ENCODE measurements at regions not wholly inside any gene's neighbourhood (a gene's known extent, or its start where the extent isn't known, plus 50 kb on each side); places are given as distances from the start of the nearest gene placed in this dataset.

DNA sequence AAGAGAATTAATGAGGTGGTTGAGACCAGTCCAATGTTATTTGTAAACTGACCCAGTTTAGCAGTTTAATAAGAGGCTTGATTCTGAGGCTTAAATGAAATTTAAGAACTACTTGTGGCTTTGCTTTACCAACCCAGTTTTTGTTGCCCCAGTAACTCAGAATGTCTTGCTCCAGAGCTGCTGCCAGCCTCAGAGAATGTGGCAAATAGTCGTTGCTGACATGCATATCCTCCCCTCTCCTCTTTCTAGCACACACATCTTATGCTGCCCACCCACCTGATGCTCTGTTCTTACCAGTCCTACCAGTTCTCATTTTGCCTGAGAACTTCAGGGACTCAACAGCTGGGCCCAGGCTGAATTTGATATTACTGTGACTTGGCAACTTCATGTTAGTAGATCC lies 92.4 kb upstream of the TSC22D2 start (continued):
- TF ChIP-seq FOSL1 (tag; conservative IDR thresholded peaks at IDR 0.05) (no peak), ZKSCAN8 (CRISPR knock-in tag; IDR thresholded peaks at IDR 0.05) (no peak), ZNF445 (CRISPR knock-in tag; IDR thresholded peaks at IDR 0.05; ENCODE audit: low read depth) (no peak), MAZ (CRISPR knock-in tag; conservative IDR thresholded peaks at IDR 0.05 in 1 of 2, IDR thresholded peaks at IDR 0.05 in 1 of 2) (no peak), NR2C2 (CRISPR knock-in tag; IDR thresholded peaks at IDR 0.05) (no peak), NR2C2 (tag; IDR thresholded peaks at IDR 0.05) (no peak)
- TF ChIP-seq, protein P1, sequence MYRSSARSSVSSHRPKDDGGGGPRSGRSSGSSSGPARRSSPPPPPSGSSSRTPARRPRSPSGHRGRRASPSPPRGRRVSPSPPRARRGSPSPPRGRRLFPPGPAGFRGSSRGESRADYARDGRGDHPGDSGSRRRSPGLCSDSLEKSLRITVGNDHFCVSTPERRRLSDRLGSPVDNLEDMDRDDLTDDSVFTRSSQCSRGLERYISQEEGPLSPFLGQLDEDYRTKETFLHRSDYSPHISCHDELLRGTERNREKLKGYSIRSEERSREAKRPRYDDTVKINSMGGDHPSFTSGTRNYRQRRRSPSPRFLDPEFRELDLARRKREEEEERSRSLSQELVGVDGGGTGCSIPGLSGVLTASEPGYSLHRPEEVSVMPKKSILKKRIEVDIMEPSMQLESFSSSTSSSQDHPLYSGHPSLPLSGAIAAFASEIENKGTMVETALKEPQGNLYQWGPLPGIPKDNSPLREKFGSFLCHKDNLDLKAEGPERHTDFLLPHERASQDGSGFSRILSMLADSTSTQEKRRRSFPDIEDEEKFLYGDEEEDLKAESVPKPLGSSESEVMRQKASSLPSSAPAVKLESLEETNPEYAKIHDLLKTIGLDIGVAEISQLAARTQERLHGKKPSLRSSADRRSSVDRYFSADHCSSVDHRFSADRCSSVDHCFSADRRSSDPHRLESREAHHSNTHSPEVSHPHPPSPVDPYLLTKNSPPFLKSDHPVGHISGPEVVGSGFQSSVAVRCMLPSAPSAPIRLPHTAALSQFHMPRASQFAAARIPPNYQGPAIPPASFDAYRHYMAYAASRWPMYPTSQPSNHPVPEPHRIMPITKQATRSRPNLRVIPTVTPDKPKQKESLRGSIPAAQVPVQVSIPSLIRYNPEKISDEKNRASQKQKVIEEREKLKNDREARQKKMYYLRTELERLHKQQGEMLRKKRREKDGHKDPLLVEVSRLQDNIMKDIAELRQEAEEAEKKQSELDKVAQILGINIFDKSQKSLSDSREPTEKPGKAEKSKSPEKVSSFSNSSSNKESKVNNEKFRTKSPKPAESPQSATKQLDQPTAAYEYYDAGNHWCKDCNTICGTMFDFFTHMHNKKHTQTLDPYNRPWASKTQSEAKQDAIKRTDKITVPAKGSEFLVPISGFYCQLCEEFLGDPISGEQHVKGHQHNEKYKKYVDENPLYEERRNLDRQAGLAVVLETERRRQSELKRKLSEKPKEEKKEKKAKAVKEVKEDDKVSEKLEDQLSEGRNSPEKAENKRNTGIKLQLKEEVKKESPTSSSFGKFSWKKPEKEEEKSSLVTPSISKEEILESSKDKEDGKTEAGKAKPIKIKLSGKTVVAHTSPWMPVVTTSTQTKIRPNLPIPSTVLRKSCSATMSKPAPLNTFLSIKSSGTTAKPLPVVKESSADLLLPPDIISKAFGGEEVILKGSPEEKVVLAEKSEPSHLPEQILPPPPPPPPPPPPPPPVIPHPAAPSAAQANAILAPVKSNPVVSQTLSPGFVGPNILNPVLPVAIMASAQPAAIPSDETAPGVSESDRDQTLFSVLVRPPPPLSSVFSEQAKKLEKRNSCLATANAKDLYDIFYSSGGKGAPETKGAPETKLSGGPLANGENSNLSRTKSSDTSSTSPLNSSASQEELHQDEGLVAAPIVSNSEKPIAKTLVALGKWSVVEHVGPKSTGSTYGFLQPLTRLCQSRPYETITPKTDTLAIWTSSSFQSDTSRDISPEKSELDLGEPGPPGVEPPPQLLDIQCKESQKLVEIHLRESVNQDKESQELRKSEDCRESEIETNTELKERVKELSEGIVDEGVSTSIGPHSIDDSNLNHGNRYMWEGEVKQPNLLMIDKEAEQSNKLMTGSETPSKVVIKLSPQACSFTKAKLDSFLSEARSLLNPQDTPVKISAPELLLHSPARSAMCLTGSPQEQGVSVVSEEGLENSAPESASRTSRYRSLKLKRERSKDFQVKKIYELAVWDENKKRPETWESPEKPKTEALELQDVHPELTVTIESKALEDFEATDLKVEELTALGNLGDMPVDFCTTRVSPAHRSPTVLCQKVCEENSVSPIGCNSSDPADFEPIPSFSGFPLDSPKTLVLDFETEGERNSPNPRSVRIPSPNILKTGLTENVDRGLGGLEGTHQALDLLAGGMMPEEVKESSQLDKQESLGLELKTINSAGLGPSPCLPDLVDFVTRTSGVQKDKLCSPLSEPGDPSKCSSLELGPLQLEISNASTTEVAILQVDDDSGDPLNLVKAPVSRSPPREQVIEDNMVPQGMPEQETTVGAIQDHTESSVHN (IDR thresholded peaks at IDR 0.05; ENCODE audit: borderline replicate concordance in 1 of 2, low read depth in 1 of 2) = no peak
- TF ChIP-seq, protein P2, sequence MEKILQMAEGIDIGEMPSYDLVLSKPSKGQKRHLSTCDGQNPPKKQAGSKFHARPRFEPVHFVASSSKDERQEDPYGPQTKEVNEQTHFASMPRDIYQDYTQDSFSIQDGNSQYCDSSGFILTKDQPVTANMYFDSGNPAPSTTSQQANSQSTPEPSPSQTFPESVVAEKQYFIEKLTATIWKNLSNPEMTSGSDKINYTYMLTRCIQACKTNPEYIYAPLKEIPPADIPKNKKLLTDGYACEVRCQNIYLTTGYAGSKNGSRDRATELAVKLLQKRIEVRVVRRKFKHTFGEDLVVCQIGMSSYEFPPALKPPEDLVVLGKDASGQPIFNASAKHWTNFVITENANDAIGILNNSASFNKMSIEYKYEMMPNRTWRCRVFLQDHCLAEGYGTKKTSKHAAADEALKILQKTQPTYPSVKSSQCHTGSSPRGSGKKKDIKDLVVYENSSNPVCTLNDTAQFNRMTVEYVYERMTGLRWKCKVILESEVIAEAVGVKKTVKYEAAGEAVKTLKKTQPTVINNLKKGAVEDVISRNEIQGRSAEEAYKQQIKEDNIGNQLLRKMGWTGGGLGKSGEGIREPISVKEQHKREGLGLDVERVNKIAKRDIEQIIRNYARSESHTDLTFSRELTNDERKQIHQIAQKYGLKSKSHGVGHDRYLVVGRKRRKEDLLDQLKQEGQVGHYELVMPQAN (IDR thresholded peaks at IDR 0.05; ENCODE audit: borderline replicate concordance) = no peak
- TF ChIP-seq, protein P3, sequence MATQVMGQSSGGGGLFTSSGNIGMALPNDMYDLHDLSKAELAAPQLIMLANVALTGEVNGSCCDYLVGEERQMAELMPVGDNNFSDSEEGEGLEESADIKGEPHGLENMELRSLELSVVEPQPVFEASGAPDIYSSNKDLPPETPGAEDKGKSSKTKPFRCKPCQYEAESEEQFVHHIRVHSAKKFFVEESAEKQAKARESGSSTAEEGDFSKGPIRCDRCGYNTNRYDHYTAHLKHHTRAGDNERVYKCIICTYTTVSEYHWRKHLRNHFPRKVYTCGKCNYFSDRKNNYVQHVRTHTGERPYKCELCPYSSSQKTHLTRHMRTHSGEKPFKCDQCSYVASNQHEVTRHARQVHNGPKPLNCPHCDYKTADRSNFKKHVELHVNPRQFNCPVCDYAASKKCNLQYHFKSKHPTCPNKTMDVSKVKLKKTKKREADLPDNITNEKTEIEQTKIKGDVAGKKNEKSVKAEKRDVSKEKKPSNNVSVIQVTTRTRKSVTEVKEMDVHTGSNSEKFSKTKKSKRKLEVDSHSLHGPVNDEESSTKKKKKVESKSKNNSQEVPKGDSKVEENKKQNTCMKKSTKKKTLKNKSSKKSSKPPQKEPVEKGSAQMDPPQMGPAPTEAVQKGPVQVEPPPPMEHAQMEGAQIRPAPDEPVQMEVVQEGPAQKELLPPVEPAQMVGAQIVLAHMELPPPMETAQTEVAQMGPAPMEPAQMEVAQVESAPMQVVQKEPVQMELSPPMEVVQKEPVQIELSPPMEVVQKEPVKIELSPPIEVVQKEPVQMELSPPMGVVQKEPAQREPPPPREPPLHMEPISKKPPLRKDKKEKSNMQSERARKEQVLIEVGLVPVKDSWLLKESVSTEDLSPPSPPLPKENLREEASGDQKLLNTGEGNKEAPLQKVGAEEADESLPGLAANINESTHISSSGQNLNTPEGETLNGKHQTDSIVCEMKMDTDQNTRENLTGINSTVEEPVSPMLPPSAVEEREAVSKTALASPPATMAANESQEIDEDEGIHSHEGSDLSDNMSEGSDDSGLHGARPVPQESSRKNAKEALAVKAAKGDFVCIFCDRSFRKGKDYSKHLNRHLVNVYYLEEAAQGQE (IDR thresholded peaks at IDR 0.05; ENCODE audit: borderline replicate concordance) = no peak
- TF ChIP-seq, protein P3 (CRISPR knock-in tag; IDR thresholded peaks at IDR 0.05; ENCODE audit: low read depth) = no peak
